ENCODE measurements at regions not wholly inside any gene's neighbourhood (a gene's known extent, or its start where the extent isn't known, plus 50 kb on each side); places are given as distances from the start of the nearest gene placed in this dataset.
"Not testable (repeated sequence)": the region's sequence is repeated elsewhere in the genome, so short reads cannot be mapped to it uniquely, and the experiment has no call there.

- DNase-seq (ENCODE audit: low read depth in 2 of 2) = no peak
Measured at GRCh38 chr6:15739353-15739752, 76.5 kb upstream of the DTNBP1 start.

DNA sequence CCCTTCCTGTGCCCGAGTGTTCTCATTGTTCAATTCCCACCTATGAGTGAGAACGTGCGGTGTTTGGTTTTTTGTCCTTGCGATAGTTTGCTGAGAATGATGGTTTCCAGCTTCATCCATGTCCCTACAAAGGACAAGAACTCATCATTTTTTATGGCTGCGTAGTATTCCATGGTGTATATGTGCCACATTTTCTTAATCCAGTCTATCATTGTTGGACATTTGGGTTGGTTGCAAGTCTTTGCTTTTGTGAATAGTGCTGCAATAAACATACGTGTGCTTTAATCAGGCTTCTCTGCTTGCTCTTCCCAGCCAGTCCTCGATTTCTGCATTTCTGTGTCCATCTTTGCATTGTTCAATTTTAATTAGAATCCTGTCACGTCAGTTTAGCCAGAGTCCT is 75.4 kb upstream of the DTNBP1 start:
- DNase-seq (ENCODE audit: low read depth in 2 of 2) = not testable (repeated sequence)

GRCh38 chr6:15736297-15736696 is 73.5 kb upstream of the DTNBP1 start:
- no peak for DNase-seq (ENCODE audit: low read depth in 2 of 2)

- DNase-seq (ENCODE audit: low read depth in 2 of 2) = no peak
Measured at GRCh38 chr6:15735567-15736265, 72.9 kb upstream of the DTNBP1 start.

DNA sequence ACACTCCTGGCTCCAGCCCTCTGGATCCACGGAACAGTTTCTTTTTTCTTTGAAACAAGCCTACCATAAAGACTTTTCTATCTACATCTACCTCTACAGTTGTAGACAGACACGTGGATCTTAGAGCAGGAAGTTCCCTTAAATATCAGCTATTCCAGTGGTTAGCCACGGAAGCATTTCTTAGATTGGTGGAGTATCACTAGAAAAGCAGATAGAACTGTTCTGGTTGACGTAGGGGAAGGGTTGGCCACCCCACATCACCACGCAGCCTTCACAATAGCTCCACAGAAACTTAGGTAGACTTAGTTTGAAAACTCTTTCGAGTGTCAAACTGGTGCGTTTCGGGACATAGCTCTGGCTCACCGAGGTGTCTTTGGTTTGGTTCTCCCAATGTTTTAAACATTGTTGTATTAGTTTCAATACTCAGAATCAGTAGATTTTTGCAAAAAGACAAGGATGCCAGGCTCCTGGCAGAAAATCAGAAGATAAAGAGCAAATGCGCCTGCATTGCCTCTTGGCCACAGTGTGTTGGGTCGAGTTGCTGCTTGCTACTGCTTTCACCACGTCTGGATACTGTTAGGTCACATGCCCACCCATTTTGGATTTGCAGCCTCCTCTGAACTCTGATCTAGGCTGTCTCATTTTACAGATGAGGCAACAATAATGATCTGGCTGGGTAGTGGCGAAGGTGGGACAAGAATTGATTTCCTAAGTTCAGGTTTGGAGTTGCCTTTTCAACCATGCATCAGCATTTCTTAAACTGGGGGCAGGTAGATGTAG is 71.5 kb upstream of the DTNBP1 start:
- DNase-seq (ENCODE audit: low read depth in 2 of 2) = no peak

GRCh38 chr6:15730922-15731321 is 68.1 kb upstream of the DTNBP1 start:
- no peak for DNase-seq (ENCODE audit: low read depth in 2 of 2)

DNA sequence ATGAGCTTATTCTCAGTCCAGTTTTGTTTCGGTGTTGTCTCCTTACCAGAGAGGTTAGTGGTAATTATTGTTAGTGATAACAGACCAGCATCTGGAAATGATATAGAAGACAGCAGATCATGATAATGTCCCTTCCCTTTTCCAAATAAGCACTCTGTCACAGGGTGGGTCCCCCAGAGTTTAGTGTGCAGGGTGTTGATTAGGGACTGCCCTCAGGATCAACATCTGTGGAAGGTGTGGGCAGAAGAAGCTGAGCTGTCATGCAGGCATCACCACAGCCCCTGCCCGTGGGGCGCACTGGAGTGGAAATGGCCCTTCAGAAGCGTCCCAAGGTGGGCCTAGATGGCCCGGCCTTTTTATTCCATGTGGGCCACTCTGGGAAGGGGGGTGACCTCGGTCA is 67.6 kb upstream of the DTNBP1 start:
- DNase-seq (ENCODE audit: low read depth in 2 of 2) = no peak

GRCh38 chr6:15722731-15723130 is 59.9 kb upstream of the DTNBP1 start:
- DNase-seq (ENCODE audit: low read depth in 2 of 2) = no peak

- no peak for DNase-seq (ENCODE audit: low read depth in 2 of 2)
Measured at GRCh38 chr6:15716889-15717288, 54.1 kb upstream of the DTNBP1 start.

DNA sequence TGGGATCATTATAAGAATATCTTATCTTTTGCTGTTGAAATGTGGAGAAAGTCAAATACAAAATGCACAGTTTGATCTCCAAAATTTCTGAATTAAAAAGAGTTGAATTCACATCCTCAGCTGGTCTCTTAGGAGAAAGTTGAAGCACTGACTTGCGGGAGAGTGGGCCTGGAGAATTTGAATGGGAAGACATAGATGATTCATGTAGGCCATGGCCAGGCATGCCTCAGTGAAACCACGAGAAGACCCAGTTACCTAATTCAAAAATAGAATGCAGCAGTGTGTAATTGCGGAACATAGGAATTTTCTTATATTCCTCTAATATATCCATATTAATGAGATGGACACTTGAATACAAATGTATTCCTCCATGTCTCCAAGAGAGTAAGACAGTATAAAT is 53.0 kb upstream of the DTNBP1 start:
- DNase-seq (ENCODE audit: low read depth in 2 of 2) = no peak

DNA sequence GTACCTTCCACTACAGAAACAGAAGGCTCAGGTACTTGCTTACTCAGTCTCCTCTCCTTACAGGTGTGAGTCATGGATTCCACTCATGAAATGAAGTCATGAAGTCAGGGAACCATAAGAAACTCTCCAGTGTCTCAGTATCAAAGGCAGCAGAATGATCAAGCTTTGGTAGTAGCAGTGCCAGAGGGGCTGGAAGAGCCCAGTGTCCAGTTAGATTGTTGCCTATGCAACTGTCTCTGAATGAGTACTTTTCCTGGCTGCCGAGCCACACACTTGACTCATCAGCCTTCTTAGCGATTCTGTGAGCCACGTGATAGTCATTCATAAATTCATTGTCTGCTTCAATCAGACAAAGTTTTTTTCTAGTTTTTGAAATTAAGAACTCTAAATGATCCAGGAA is 52.2 kb upstream of the DTNBP1 start:
- no peak for DNase-seq (ENCODE audit: low read depth in 2 of 2)

DNA sequence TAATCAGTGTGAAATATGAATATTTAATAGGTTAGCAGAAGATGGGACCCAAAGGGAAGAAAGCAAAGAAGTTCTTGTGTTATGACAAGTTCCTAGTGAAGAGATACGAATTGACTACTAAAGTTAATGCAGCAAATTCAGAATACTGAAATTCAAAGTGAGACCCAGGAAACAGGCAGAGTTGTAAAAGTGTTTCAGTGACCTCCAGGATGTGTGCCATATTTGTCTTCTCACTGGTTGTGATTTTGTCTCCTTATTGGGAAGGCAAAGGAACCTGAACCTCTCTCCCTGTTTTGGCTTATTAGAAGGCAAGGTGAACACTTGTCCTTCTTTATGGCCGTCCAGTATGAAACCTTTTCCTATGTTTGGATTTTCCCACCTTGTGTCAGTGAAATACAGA is 51.8 kb upstream of the DTNBP1 start:
- DNase-seq (ENCODE audit: low read depth in 2 of 2) = no peak

DNA sequence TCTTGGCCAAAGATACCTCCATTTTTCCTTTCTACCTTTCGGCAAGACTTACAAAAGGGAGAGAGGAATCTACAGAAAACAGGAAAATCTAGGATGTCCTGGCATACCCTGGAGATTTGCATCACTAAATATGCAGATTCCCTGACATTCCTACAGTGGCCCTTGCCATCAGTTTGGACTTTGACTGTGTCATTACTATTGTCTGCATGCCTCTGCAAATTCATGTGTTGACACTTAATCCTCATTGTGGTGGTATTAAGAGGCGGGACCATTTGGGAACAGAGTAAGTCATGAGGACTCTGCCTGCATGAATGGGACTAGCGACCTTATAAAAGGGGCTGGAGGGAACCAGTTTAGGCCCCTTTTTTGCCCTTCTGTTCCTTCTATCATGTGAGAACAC is 50.5 kb upstream of the DTNBP1 start:
- DNase-seq (ENCODE audit: low read depth in 2 of 2) = no peak

DNA sequence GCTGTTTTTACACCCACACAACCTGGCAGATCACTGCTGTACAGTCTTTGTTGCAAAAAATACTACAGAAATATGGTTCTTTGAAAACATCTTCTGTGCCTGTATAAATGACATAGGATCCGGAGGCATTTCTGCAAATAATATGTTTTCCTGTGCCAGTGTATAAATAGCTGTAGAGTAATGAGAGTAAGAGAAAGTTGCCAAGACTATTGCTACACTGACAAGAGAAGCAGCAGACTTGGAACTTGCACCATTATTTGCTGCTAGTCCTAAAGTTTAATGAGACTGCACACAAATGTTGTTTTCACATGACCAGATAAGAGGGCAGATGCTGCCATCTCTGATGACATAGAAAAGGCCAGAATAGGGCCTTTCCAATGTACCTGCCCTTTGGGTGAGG is 50.0 kb upstream of the DTNBP1 start:
- DNase-seq (ENCODE audit: low read depth in 2 of 2) = no peak

All from dermis microvascular lymphatic vessel endothelial cell (primary cell).